ENCODE measurements at regions not wholly inside any gene's neighbourhood (a gene's known extent, or its start where the extent isn't known, plus 50 kb on each side); places are given as distances from the start of the nearest gene placed in this dataset.

DNA sequence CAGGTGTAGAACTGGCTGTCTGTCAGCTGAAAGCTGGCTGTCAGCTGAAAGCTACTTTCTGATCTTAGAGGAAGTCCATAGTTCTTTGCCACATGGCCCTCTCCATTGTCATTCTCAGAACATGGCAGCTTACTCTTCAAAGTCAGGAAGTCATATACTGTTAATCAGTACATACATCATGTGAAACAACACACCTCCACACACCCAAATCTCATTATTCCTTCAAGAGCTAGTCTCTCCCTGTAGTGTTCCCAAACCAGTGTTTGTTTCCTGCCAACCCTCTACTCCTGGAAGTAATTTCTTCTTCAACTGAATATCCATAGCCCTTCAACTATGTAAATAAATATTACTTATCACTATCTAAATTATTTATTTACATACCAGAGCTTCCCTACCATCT lies 58.9 kb downstream of the OR5AK2 start:
- no peak overlapping the region for H3K9ac ChIP-seq (ENCODE audit: low read length)
- H2AFZ ChIP-seq (ENCODE audit: low read length): no peak overlapping the region
- no peaks in the 10 kb centered on the region for H3K79me2 ChIP-seq (ENCODE audit: low read length)
- TF ChIP-seq EZH2phosphoT487 (IDR thresholded peaks at IDR 0.05; ENCODE audit: low read length): no peak
- TF ChIP-seq EZH2 (optimal IDR thresholded peaks at IDR 0.05; ENCODE audit: low read depth, low read length): no peak
- TF ChIP-seq, protein P1, sequence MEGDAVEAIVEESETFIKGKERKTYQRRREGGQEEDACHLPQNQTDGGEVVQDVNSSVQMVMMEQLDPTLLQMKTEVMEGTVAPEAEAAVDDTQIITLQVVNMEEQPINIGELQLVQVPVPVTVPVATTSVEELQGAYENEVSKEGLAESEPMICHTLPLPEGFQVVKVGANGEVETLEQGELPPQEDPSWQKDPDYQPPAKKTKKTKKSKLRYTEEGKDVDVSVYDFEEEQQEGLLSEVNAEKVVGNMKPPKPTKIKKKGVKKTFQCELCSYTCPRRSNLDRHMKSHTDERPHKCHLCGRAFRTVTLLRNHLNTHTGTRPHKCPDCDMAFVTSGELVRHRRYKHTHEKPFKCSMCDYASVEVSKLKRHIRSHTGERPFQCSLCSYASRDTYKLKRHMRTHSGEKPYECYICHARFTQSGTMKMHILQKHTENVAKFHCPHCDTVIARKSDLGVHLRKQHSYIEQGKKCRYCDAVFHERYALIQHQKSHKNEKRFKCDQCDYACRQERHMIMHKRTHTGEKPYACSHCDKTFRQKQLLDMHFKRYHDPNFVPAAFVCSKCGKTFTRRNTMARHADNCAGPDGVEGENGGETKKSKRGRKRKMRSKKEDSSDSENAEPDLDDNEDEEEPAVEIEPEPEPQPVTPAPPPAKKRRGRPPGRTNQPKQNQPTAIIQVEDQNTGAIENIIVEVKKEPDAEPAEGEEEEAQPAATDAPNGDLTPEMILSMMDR (IDR thresholded peaks at IDR 0.05; ENCODE audit: low read length): no peak
- H3K9me2 ChIP-seq (replicated peaks; ENCODE audit: insufficient read depth, low read length): no peaks in the 10 kb centered on the region
- H3K9me3 ChIP-seq (replicated peaks; ENCODE audit: insufficient read depth, low read length): no peaks in the 10 kb centered on the region
- no peaks in the 10 kb centered on the region for H4K20me1 ChIP-seq (ENCODE audit: insufficient read depth, low read length)
- no peaks in the 10 kb centered on the region for H3K4me1 ChIP-seq (ENCODE audit: low read length)
- H3K27ac ChIP-seq (ENCODE audit: low read length): no peak overlapping the region
- H3K36me3 ChIP-seq (replicated peaks; ENCODE audit: insufficient read depth, low read length): no peaks in the 10 kb centered on the region
- H3K4me2 ChIP-seq (ENCODE audit: low read depth, low read length): no peak overlapping the region
- no peaks in the 10 kb centered on the region for H3F3A ChIP-seq (ENCODE audit: insufficient read depth, low read length)
- H3K27me3 ChIP-seq (replicated peaks; ENCODE audit: insufficient read depth, low read length): no peaks in the 10 kb centered on the region
- DNase-seq: no peak
- no peak overlapping the region for H3K4me3 ChIP-seq (ENCODE audit: low read length)

DNA sequence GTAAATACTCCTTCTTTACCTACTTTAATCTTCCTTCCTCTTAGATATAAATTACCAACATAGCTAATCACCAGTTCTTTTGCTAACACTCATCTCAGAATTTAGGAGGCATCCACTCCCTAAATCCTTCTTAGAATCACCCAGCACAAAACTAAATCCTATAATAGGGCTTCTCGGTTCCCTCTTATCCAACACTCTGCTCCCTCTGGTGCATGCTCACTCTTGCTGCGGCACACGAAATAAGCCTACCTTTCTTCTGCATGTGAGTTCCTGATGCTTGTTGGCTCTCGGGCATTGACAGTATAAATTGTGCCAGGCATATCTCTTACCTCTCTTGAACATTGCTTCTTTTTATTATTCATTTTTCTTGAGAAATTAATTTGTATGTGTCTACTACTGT lies 61.0 kb downstream of the OR5AK2 start:
- Histone ChIP-seq H3K4me1 (ENCODE audit: low read length) (no peaks in the 10 kb centered on the region), H3K9ac (ENCODE audit: low read length) (no peak overlapping the region), H3K27me3 (replicated peaks; ENCODE audit: insufficient read depth, low read length) (no peaks in the 10 kb centered on the region), H3K9me3 (replicated peaks; ENCODE audit: insufficient read depth, low read length) (no peaks in the 10 kb centered on the region), H3K79me2 (ENCODE audit: low read length) (no peaks in the 10 kb centered on the region), H3K9me2 (replicated peaks; ENCODE audit: insufficient read depth, low read length) (no peaks in the 10 kb centered on the region), H2AFZ (ENCODE audit: low read length) (no peak overlapping the region), H3K4me3 (ENCODE audit: low read length) (no peak overlapping the region), H4K20me1 (ENCODE audit: insufficient read depth, low read length) (no peaks in the 10 kb centered on the region), H3K4me2 (ENCODE audit: low read depth, low read length) (no peak overlapping the region), H3K36me3 (replicated peaks; ENCODE audit: insufficient read depth, low read length) (no peaks in the 10 kb centered on the region), H3F3A (ENCODE audit: insufficient read depth, low read length) (no peaks in the 10 kb centered on the region), H3K27ac (ENCODE audit: low read length) (no peak overlapping the region)
- no peak for DNase-seq
- TF ChIP-seq EZH2 (optimal IDR thresholded peaks at IDR 0.05; ENCODE audit: low read depth, low read length): no peak
- TF ChIP-seq EZH2phosphoT487 (IDR thresholded peaks at IDR 0.05; ENCODE audit: low read length): no peak
- TF ChIP-seq, protein P1 (IDR thresholded peaks at IDR 0.05; ENCODE audit: low read length): no peak

DNA sequence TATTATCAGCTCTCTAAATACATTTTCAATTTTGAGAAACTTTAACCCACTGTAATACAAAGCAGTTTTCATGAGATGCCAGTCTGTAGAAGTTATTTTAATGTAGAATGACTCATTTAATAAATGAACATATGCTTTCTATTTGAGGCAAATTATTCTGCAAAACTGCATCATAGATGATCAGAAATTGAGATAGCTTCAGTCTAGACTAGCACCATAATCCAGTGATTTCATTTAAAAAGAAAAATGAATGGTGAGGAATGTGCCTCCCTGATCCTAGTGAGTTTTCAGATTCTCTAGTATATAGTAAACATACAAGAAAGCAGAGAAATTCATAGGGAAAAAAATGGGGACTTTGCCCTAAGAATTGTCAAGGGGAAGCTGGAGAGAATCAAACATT lies 66.1 kb downstream of the OR5AK2 start:
- no peaks in the 10 kb centered on the region for H3K4me1 ChIP-seq (ENCODE audit: low read length)
- no peaks in the 10 kb centered on the region for H4K20me1 ChIP-seq (ENCODE audit: insufficient read depth, low read length)
- no peak for DNase-seq
- H3K4me2 ChIP-seq (ENCODE audit: low read depth, low read length): no peak overlapping the region
- H3K79me2 ChIP-seq (ENCODE audit: low read length): no peaks in the 10 kb centered on the region
- H3K9me2 ChIP-seq (replicated peaks; ENCODE audit: insufficient read depth, low read length): no peaks in the 10 kb centered on the region
- H3F3A ChIP-seq (ENCODE audit: insufficient read depth, low read length): no peaks in the 10 kb centered on the region
- TF ChIP-seq, protein P1 (IDR thresholded peaks at IDR 0.05; ENCODE audit: low read length): no peak
- no peak for TF ChIP-seq EZH2phosphoT487 (IDR thresholded peaks at IDR 0.05; ENCODE audit: low read length)
- TF ChIP-seq EZH2 (optimal IDR thresholded peaks at IDR 0.05; ENCODE audit: low read depth, low read length): no peak
- H2AFZ ChIP-seq (ENCODE audit: low read length): no peak overlapping the region
- H3K9ac ChIP-seq (ENCODE audit: low read length): no peak overlapping the region
- no peak overlapping the region for H3K4me3 ChIP-seq (ENCODE audit: low read length)
- no peaks in the 10 kb centered on the region for H3K36me3 ChIP-seq (replicated peaks; ENCODE audit: insufficient read depth, low read length)
- no peak overlapping the region for H3K27ac ChIP-seq (ENCODE audit: low read length)
- no peaks in the 10 kb centered on the region for H3K27me3 ChIP-seq (replicated peaks; ENCODE audit: insufficient read depth, low read length)
- no peaks in the 10 kb centered on the region for H3K9me3 ChIP-seq (replicated peaks; ENCODE audit: insufficient read depth, low read length)

Measured in MM.1S (cell line).